ENCODE measurements at regions not wholly inside any gene's neighbourhood (a gene's known extent, or its start where the extent isn't known, plus 50 kb on each side); places are given as distances from the start of the nearest gene placed in this dataset.

DNA sequence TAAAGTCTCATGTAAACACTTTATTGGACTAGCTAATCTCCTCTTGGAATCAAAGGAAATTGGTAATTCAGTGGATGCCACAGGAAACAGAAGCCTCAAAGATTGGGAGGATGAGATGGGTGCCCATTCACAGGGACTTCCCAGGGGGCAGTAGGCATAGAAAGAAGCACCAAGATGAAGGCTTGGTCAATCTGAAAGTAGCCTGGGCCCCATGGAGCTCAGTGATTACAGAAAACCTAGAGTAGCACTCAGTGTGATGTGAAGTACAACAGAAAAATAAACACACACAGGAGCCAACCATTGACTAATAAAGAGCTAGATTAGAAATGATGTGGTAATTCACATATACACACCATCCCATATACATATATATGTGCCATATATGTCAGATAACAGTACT, 560.6 kb downstream of the TBC1D4 start:
- BruUV-seq (replicated peaks) = no TSS peak
- H3K36me3 ChIP-seq (ENCODE audit: control insufficient read depth, insufficient read depth, low read length) = no peaks in the 10 kb centered on the region
- TF ChIP-seq TCF7L2 (IDR thresholded peaks at IDR 0.05; ENCODE audit: low read depth, low read length) (no peak), SIN3A (IDR thresholded peaks at IDR 0.05; ENCODE audit: borderline replicate concordance, insufficient read depth, low read depth, low read length) (no peak), POLR2AphosphoS5 (IDR thresholded peaks at IDR 0.05; ENCODE audit: low read depth, low read length) (no peak)
- TF ChIP-seq, protein P1, sequence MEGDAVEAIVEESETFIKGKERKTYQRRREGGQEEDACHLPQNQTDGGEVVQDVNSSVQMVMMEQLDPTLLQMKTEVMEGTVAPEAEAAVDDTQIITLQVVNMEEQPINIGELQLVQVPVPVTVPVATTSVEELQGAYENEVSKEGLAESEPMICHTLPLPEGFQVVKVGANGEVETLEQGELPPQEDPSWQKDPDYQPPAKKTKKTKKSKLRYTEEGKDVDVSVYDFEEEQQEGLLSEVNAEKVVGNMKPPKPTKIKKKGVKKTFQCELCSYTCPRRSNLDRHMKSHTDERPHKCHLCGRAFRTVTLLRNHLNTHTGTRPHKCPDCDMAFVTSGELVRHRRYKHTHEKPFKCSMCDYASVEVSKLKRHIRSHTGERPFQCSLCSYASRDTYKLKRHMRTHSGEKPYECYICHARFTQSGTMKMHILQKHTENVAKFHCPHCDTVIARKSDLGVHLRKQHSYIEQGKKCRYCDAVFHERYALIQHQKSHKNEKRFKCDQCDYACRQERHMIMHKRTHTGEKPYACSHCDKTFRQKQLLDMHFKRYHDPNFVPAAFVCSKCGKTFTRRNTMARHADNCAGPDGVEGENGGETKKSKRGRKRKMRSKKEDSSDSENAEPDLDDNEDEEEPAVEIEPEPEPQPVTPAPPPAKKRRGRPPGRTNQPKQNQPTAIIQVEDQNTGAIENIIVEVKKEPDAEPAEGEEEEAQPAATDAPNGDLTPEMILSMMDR (IDR thresholded peaks at IDR 0.05) = no peak
- TF ChIP-seq, protein P2, sequence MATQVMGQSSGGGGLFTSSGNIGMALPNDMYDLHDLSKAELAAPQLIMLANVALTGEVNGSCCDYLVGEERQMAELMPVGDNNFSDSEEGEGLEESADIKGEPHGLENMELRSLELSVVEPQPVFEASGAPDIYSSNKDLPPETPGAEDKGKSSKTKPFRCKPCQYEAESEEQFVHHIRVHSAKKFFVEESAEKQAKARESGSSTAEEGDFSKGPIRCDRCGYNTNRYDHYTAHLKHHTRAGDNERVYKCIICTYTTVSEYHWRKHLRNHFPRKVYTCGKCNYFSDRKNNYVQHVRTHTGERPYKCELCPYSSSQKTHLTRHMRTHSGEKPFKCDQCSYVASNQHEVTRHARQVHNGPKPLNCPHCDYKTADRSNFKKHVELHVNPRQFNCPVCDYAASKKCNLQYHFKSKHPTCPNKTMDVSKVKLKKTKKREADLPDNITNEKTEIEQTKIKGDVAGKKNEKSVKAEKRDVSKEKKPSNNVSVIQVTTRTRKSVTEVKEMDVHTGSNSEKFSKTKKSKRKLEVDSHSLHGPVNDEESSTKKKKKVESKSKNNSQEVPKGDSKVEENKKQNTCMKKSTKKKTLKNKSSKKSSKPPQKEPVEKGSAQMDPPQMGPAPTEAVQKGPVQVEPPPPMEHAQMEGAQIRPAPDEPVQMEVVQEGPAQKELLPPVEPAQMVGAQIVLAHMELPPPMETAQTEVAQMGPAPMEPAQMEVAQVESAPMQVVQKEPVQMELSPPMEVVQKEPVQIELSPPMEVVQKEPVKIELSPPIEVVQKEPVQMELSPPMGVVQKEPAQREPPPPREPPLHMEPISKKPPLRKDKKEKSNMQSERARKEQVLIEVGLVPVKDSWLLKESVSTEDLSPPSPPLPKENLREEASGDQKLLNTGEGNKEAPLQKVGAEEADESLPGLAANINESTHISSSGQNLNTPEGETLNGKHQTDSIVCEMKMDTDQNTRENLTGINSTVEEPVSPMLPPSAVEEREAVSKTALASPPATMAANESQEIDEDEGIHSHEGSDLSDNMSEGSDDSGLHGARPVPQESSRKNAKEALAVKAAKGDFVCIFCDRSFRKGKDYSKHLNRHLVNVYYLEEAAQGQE (IDR thresholded peaks at IDR 0.05; ENCODE audit: insufficient read depth in 1 of 2, low read depth in 2 of 2, low read length in 1 of 2) = no peak
- ChIA-PET CTCF (no interaction called here), POLR2A (no interaction called here)
- DNase-seq (ENCODE audit: low read depth, low spot score) (no peak), ATAC-seq (no peak)
- H3K27ac ChIP-seq (ENCODE audit: low read length) = no peak overlapping the region
- intact Hi-C loops (cut with micrococcal nuclease; ENCODE audit: unreplicated experiment) = no loop called here
- H3K4me3 ChIP-seq (ENCODE audit: low read depth in 2 of 2, low read length in 2 of 2) = no peak overlapping the region
- no peaks in the 10 kb centered on the region for H3K27me3 ChIP-seq (ENCODE audit: control insufficient read depth, insufficient read depth, low read length)
- in situ Hi-C loops (cut with HindIII; ENCODE audit: low pct_unique_long_range_greater_than_20kb, low sequenced_read_pairs) = no loop called here
- no peaks in the 10 kb centered on the region for H3K9me3 ChIP-seq (ENCODE audit: control insufficient read depth, insufficient read depth, low read depth, low read length)
- H3K4me1 ChIP-seq (ENCODE audit: control insufficient read depth, insufficient read depth, low read length) = no peaks in the 10 kb centered on the region

DNA sequence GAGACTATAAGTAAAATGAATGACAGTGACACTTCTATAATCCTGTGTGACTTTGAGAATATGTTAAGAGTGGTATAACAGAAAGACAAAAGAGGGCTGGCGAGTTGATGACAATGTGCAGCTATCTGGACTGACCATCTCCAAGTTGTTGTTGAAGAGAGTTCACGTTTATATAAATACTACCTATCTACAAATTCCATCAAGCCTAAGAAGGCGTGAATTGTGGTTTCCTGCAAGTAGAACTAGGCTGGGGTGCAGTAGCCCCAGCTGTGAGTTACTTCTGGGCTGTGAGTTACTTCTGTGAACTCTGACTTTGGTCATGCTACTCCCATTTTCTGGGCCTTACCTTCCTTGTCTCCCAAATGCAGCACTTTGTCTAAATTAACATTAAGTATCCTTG, 561.0 kb downstream of the TBC1D4 start:
- BruUV-seq (replicated peaks) = no TSS peak
- CTCF ChIA-PET = no interaction called here

More for the DNA sequence above, 561.0 kb downstream of the TBC1D4 start:
- in situ Hi-C loops (cut with HindIII; ENCODE audit: low pct_unique_long_range_greater_than_20kb, low sequenced_read_pairs) = no loop called here
- no peaks in the 10 kb centered on the region for H3K9me3 ChIP-seq (ENCODE audit: control insufficient read depth, insufficient read depth, low read depth, low read length)
- ATAC-seq = no peak
- DNase-seq (ENCODE audit: low read depth, low spot score) = no peak
- intact Hi-C loops (cut with micrococcal nuclease; ENCODE audit: unreplicated experiment) = no loop called here
- no peaks in the 10 kb centered on the region for H3K4me1 ChIP-seq (ENCODE audit: control insufficient read depth, insufficient read depth, low read length)
- H3K27ac ChIP-seq (ENCODE audit: low read length) = no peak overlapping the region
- TF ChIP-seq, protein P2 (IDR thresholded peaks at IDR 0.05; ENCODE audit: insufficient read depth in 1 of 2, low read depth in 2 of 2, low read length in 1 of 2) = no peak
- TF ChIP-seq TCF7L2 (IDR thresholded peaks at IDR 0.05; ENCODE audit: low read depth, low read length) = no peak
- H3K4me3 ChIP-seq (ENCODE audit: low read depth in 2 of 2, low read length in 2 of 2) = no peak overlapping the region
- no peaks in the 10 kb centered on the region for H3K36me3 ChIP-seq (ENCODE audit: control insufficient read depth, insufficient read depth, low read length)
- POLR2A ChIA-PET = no interaction called here
- no peaks in the 10 kb centered on the region for H3K27me3 ChIP-seq (ENCODE audit: control insufficient read depth, insufficient read depth, low read length)

Measured in Panc1 (cell line).